GM12878 (cell line): ENCODE measurements at regions not wholly inside any gene's neighbourhood (a gene's known extent, or its start where the extent isn't known, plus 50 kb on each side); places are given as distances from the start of the nearest gene placed in this dataset.

Experiments
- BCL11A ChIP-seq: IDR thresholded peaks from 2 replicates; pipeline ENCODE4 v1.6.1; 2011; ENCODE audit warnings: low read depth, low read length
- KAT2A ChIP-seq: conservative IDR thresholded peaks from 2 replicates; pipeline ENCODE4 v1.6.1; 2011; ENCODE audit warnings: low read depth, low read length; ENCODE audit not compliant: control insufficient read depth
- KDM1A ChIP-seq: fragments of 200-600 bp; sonication (generic); IDR thresholded peaks from 2 replicates; pipeline ENCODE4 v1.6.1; 2016; ENCODE audit warnings: borderline replicate concordance
- NFXL1 ChIP-seq: fragments of 450-650 bp; IDR thresholded peaks from 2 replicates; pipeline ENCODE4 v1.6.1; 2017; ENCODE audit warnings: antibody characterized with exemption, mild to moderate bottlenecking, borderline replicate concordance
- NFYA ChIP-seq: IDR thresholded peaks from 2 replicates; pipeline ENCODE4 v1.6.1; 2011; ENCODE audit warnings: low read depth, mild to moderate bottlenecking, low read length, improper control_type of control experiment, borderline replicate concordance
- PML ChIP-seq: IDR thresholded peaks from 2 replicates; pipeline ENCODE4 v1.6.1; 2012; ENCODE audit warnings: low read length, inconsistent platforms
- RFX5 ChIP-seq: IDR thresholded peaks from 2 replicates; pipeline ENCODE4 v1.6.1; 2011; ENCODE audit warnings: low read depth, low read length, improper control_type of control experiment
- SUPT20H ChIP-seq: IDR thresholded peaks from 2 replicates; pipeline ENCODE4 v1.6.1; 2011; ENCODE audit warnings: low read depth, mild to moderate bottlenecking, low read length, moderate library complexity, borderline replicate concordance; ENCODE audit not compliant: control insufficient read depth
- ZNF207 ChIP-seq: fragments of 450-650 bp; IDR thresholded peaks from 2 replicates; pipeline ENCODE4 v1.6.1; 2014; ENCODE audit warnings: antibody characterized with exemption, mild to moderate bottlenecking, borderline replicate concordance
- ZNF384 ChIP-seq: IDR thresholded peaks from 2 replicates; pipeline ENCODE4 v1.6.1; 2012; ENCODE audit warnings: low read depth, mild to moderate bottlenecking, low read length, improper control_type of control experiment, borderline replicate concordance
- TF ChIP-seq, protein P1 (sequence below): fragments of 450-650 bp; IDR thresholded peaks from 2 replicates; pipeline ENCODE4 v1.6.1; 2016; ENCODE audit warnings: mild to moderate bottlenecking
- TF ChIP-seq, protein P2 (sequence below): fragments of 450-650 bp; IDR thresholded peaks from 2 replicates; pipeline ENCODE4 v1.6.1; 2017; ENCODE audit warnings: mild to moderate bottlenecking, moderate library complexity
- TF ChIP-seq, protein P3 (sequence below): IDR thresholded peaks from 2 replicates; pipeline ENCODE4 v1.6.1; 2012; ENCODE audit warnings: low read depth, low read length, improper control_type of control experiment

DNA sequence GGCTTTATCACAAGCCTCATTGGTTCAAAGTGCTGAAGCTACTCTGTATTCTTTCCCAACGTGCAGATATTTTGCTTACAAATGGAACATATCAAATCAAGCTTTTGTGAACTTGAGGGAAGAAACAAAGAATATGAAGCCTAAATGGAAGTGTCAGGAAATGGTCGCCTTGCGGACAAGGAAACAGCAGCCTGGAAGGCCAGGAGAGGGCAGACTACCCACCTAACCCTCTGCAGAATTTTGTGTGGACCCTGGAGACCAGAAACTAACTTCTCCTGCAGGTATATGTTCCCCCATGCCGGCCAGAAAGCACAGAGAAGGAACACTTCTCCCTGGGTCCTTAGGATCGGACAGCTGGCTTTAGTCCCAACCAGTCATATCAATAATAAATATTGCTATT lies 1425.8 kb downstream of the PCDH7 start (continued):
- TF ChIP-seq, protein P1, sequence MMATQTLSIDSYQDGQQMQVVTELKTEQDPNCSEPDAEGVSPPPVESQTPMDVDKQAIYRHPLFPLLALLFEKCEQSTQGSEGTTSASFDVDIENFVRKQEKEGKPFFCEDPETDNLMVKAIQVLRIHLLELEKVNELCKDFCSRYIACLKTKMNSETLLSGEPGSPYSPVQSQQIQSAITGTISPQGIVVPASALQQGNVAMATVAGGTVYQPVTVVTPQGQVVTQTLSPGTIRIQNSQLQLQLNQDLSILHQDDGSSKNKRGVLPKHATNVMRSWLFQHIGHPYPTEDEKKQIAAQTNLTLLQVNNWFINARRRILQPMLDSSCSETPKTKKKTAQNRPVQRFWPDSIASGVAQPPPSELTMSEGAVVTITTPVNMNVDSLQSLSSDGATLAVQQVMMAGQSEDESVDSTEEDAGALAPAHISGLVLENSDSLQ = no peak
- TF ChIP-seq, protein P2, sequence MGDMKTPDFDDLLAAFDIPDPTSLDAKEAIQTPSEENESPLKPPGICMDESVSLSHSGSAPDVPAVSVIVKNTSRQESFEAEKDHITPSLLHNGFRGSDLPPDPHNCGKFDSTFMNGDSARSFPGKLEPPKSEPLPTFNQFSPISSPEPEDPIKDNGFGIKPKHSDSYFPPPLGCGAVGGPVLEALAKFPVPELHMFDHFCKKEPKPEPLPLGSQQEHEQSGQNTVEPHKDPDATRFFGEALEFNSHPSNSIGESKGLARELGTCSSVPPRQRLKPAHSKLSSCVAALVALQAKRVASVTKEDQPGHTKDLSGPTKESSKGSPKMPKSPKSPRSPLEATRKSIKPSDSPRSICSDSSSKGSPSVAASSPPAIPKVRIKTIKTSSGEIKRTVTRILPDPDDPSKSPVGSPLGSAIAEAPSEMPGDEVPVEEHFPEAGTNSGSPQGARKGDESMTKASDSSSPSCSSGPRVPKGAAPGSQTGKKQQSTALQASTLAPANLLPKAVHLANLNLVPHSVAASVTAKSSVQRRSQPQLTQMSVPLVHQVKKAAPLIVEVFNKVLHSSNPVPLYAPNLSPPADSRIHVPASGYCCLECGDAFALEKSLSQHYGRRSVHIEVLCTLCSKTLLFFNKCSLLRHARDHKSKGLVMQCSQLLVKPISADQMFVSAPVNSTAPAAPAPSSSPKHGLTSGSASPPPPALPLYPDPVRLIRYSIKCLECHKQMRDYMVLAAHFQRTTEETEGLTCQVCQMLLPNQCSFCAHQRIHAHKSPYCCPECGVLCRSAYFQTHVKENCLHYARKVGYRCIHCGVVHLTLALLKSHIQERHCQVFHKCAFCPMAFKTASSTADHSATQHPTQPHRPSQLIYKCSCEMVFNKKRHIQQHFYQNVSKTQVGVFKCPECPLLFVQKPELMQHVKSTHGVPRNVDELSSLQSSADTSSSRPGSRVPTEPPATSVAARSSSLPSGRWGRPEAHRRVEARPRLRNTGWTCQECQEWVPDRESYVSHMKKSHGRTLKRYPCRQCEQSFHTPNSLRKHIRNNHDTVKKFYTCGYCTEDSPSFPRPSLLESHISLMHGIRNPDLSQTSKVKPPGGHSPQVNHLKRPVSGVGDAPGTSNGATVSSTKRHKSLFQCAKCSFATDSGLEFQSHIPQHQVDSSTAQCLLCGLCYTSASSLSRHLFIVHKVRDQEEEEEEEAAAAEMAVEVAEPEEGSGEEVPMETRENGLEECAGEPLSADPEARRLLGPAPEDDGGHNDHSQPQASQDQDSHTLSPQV = no peak
- no peak for TF ChIP-seq PML
- no peak for TF ChIP-seq SUPT20H
- no peak for TF ChIP-seq NFXL1
- no peak for TF ChIP-seq RFX5
- TF ChIP-seq, protein P3, sequence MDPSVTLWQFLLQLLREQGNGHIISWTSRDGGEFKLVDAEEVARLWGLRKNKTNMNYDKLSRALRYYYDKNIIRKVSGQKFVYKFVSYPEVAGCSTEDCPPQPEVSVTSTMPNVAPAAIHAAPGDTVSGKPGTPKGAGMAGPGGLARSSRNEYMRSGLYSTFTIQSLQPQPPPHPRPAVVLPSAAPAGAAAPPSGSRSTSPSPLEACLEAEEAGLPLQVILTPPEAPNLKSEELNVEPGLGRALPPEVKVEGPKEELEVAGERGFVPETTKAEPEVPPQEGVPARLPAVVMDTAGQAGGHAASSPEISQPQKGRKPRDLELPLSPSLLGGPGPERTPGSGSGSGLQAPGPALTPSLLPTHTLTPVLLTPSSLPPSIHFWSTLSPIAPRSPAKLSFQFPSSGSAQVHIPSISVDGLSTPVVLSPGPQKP = no peak
- TF ChIP-seq KAT2A = no peak
- no peak for TF ChIP-seq BCL11A
- TF ChIP-seq ZNF207 = no peak
- TF ChIP-seq ZNF384 = no peak
- TF ChIP-seq NFYA = no peak
- TF ChIP-seq KDM1A = no peak
